CD14-positive monocyte (primary cell): ENCODE measurements at regions not wholly inside any gene's neighbourhood (a gene's known extent, or its start where the extent isn't known, plus 50 kb on each side); places are given as distances from the start of the nearest gene placed in this dataset.
"Not testable (repeated sequence)": the region's sequence is repeated elsewhere in the genome, so short reads cannot be mapped to it uniquely, and the experiment has no call there.

Experiments
- DNase-seq, 3 donors: peaks; one replicate each; pipeline ENCODE4 v3.0.0-alpha.2; 2011 to 2022
- H2AFZ ChIP-seq: 2 replicates; pipeline ENCODE4 v1.6.0; 2012; ENCODE audit warnings: mild to moderate bottlenecking, low read depth, low read length, inconsistent platforms; ENCODE audit not compliant: insufficient read depth, poor library complexity, severe bottlenecking
- H3K27ac ChIP-seq, 2 donors: 1 replicate in 1 of 2; 2 replicates in 1 of 2; pipeline ENCODE4 v1.5.1; 2012 to 2013; ENCODE audit warnings: low read length in 2 of 2, control low read depth in 1 of 2, inconsistent platforms in 1 of 2, low read depth in 1 of 2, mild to moderate bottlenecking in 1 of 2
- H3K27me3 ChIP-seq, 2 donors: one replicate each; pipeline versions ENCODE4 v1.6.0 to v1.6.1; 2011 to 2013; ENCODE audit warnings: low read length in 2 of 2; ENCODE audit not compliant: control insufficient read depth in 2 of 2, insufficient read depth in 2 of 2
- H3K36me3 ChIP-seq, 2 donors: replicated peaks in 1 of 2; 1 replicate in 1 of 2; 2 replicates in 1 of 2; pipeline versions ENCODE4 v1.5.1 to v1.6.1; 2012 to 2013; ENCODE audit warnings: low read length in 2 of 2, control low read depth in 1 of 2, inconsistent platforms in 1 of 2, mild to moderate bottlenecking in 1 of 2; ENCODE audit not compliant: insufficient read depth in 2 of 2, control insufficient read depth in 1 of 2
- H3K4me1 ChIP-seq, 2 donors: 1 replicate in 1 of 2; 2 replicates in 1 of 2; pipeline versions ENCODE4 v1.5.1 to v1.6.1; 2012 to 2013; ENCODE audit warnings: low read length in 2 of 2, control low read depth in 1 of 2, inconsistent platforms in 1 of 2, mild to moderate bottlenecking in 1 of 2, moderate library complexity in 1 of 2; ENCODE audit not compliant: insufficient read depth in 2 of 2, control insufficient read depth in 1 of 2
- H3K4me2 ChIP-seq: replicated peaks from 2 replicates; pipeline ENCODE3; 2012; ENCODE audit warnings: low read length, moderate library complexity, mild to moderate bottlenecking; ENCODE audit not compliant: poor library complexity, severe bottlenecking; ENCODE audit errors: extremely low read depth
- H3K4me3 ChIP-seq, 3 experiments: fragments of 200-600 bp in 1 of 3; sonication (generic) in 1 of 3; replicated peaks in 1 of 3; 1 replicate in 2 of 3; 2 replicates in 1 of 3; pipeline ENCODE4 v1.5.1; 2011 to 2013; ENCODE audit warnings: low read length in 3 of 3, mild to moderate bottlenecking in 3 of 3, control low read depth in 2 of 3, low read depth in 2 of 3, inconsistent platforms in 1 of 3, moderate library complexity in 1 of 3
- H3K79me2 ChIP-seq: 2 replicates; pipeline ENCODE4 v1.6.0; 2012; ENCODE audit warnings: mild to moderate bottlenecking, control low read depth, inconsistent platforms, low read length, moderate library complexity; ENCODE audit not compliant: insufficient read depth
- H3K9ac ChIP-seq: 2 replicates; pipeline ENCODE4 v1.6.0; 2017; ENCODE audit warnings: low read length, mild to moderate bottlenecking; ENCODE audit not compliant: insufficient read depth, poor library complexity, severe bottlenecking
- H3K9me3 ChIP-seq, 2 donors: replicated peaks in 1 of 2; 1 replicate in 1 of 2; 2 replicates in 1 of 2; pipeline versions ENCODE4 v1.5.1 to v1.6.1; 2012 to 2013; ENCODE audit warnings: low read length in 2 of 2, control low read depth in 1 of 2; ENCODE audit not compliant: control insufficient read depth in 1 of 2, insufficient read depth in 1 of 2
- H4K20me1 ChIP-seq: 2 replicates; pipeline ENCODE4 v1.6.0; 2012; ENCODE audit warnings: mild to moderate bottlenecking, low read length, control low read depth, moderate library complexity; ENCODE audit not compliant: insufficient read depth
- H3K27ac Mint-ChIP-seq, 7 donors: one replicate each; pipeline ENCODE4 v1.8.0; 2020; ENCODE audit warnings: mild to moderate bottlenecking in 7 of 7, mixed read lengths in 7 of 7, moderate library complexity in 6 of 7, inconsistent platforms in 2 of 7
- H3K27me3 Mint-ChIP-seq, 3 donors: one replicate each; pipeline ENCODE4 v1.8.0; 2021 to 2022; ENCODE audit warnings: low read depth in 3 of 3, mild to moderate bottlenecking in 3 of 3, mixed read lengths in 3 of 3, moderate library complexity in 3 of 3, inconsistent platforms in 1 of 3
- H3K36me3 Mint-ChIP-seq, 2 donors: one replicate each; pipeline ENCODE4 v1.8.0; 2020; ENCODE audit warnings: mixed read lengths in 2 of 2, inconsistent platforms in 1 of 2, mild to moderate bottlenecking in 1 of 2
- H3K4me1 Mint-ChIP-seq: one replicate; pipeline ENCODE4 v1.8.0; 2020; ENCODE audit warnings: mild to moderate bottlenecking, mixed read lengths
- H3K4me3 Mint-ChIP-seq, 2 donors: one replicate each; pipeline ENCODE4 v1.8.0; 2020; ENCODE audit warnings: mild to moderate bottlenecking in 2 of 2, mixed read lengths in 2 of 2, moderate library complexity in 1 of 2
- H3K9me3 Mint-ChIP-seq, 7 donors: one replicate each; pipeline ENCODE4 v1.8.0; 2020 to 2022; ENCODE audit warnings: mixed read lengths in 7 of 7, mild to moderate bottlenecking in 6 of 7, moderate library complexity in 6 of 7, inconsistent platforms in 2 of 7
- CTCF ChIP-seq: fragments of 200-600 bp; IDR thresholded peaks from one replicate; pipeline ENCODE4 v1.8.0; 2022; ENCODE audit warnings: antibody characterized with exemption, mild to moderate bottlenecking
- WGBS: methylation state at CpG from one replicate; pipeline ENCODE4 v1.1.5; 2013; ENCODE audit warnings: missing lambda C conversion rate; ENCODE audit not compliant: insufficient coverage; 5-methylcytosine and 5-hydroxymethylcytosine counted together
- intact Hi-C, 2 donors: fragments of 100-400 bp; cut with micrococcal nuclease; formaldehyde crosslinking; loops; one replicate each; pipeline versions ENCODE4 v1.15.0 to v1.15.1; 2023

GRCh38 chr1:108357802-108358201, 92.3 kb upstream of the NBPF6 start:
- Mint-ChIP-seq H3K27ac (no peak overlapping the region), H3K4me1 (no peaks in the 10 kb centered on the region), H3K27me3 (peaks cover 0 to 2% (median 1%) of the 10 kb centered on the region in 3 donors), H3K36me3 (no peaks in the 10 kb centered on the region), H3K9me3 (peaks cover 6 to 25% (median 12%) of the 10 kb centered on the region in 7 donors), H3K4me3 (no peak overlapping the region)
- no CpG with 5 or more reads among the region's 2 CpGs for WGBS
- no peaks in the 10 kb centered on the region for H4K20me1 ChIP-seq
- no peak for TF ChIP-seq CTCF
- peaks cover 0 to 3% of the 10 kb centered on the region in 2 donors for H3K9me3 ChIP-seq
- H3K27ac ChIP-seq, result no peak overlapping the region
- H3K27me3 ChIP-seq, result no peaks in the 10 kb centered on the region
- no peak overlapping the region for H2AFZ ChIP-seq
- H3K4me1 ChIP-seq, result no peaks in the 10 kb centered on the region
- H3K9ac ChIP-seq, result no peak overlapping the region
- DNase-seq, result no peak
- no peak overlapping the region for H3K4me3 ChIP-seq
- H3K36me3 ChIP-seq, result no peaks in the 10 kb centered on the region
- no peak overlapping the region for H3K4me2 ChIP-seq
- intact Hi-C loops, result no loop called here
- H3K79me2 ChIP-seq, result no peaks in the 10 kb centered on the region

- H3K36me3 Mint-ChIP-seq, H3K4me1 ChIP-seq, H3K79me2 ChIP-seq, H2AFZ ChIP-seq, H3K27ac Mint-ChIP-seq, H3K9me3 Mint-ChIP-seq, H3K4me3 ChIP-seq, H4K20me1 ChIP-seq, H3K4me3 Mint-ChIP-seq, H3K9me3 ChIP-seq, H3K9ac ChIP-seq, DNase-seq, H3K36me3 ChIP-seq, H3K4me1 Mint-ChIP-seq, intact Hi-C loops, H3K27me3 ChIP-seq, H3K27ac ChIP-seq, H3K4me2 ChIP-seq, H3K27me3 Mint-ChIP-seq: not testable (repeated sequence)
- no CpG with 5 or more reads among the region's 3 CpGs for WGBS
These were observed 69.9 kb upstream of the NBPF6 start for GRCh38 chr1:108380059-108380832.
